SK-N-SH (cell line): ENCODE measurements at regions not wholly inside any gene's neighbourhood (a gene's known extent, or its start where the extent isn't known, plus 50 kb on each side); places are given as distances from the start of the nearest gene placed in this dataset.

Source experiments
- CTCF ChIA-PET: fragments of 300-600, 350-600 bp; formaldehyde crosslinking; extraction: SDS; loops from one replicate; lab custom pipeline; 2021; lab: Yijun Ruan, JAX
- POLR2A ChIA-PET: fragments of 350-600 bp; sonication (Branson Sonifier 250); formaldehyde crosslinking; extraction: SDS; loops from one replicate; lab custom pipeline; 2020; ENCODE audit warnings: antibody characterized with exemption, inconsistent platforms; lab: Yijun Ruan, JAX
- DNase-seq: peaks from one replicate; pipeline ENCODE4 v3.0.0; 2012
- H2AFZ ChIP-seq: fragments of 200-600 bp; sonication (generic); 2 replicates; pipeline ENCODE4 v1.8.1; 2016; ENCODE audit warnings: antibody characterized with exemption, mild to moderate bottlenecking, low read depth
- H3F3A ChIP-seq: fragments of 200-600 bp; sonication (generic); replicated peaks from 2 replicates; pipeline ENCODE3; 2016; ENCODE audit warnings: antibody characterized with exemption, mild to moderate bottlenecking; ENCODE audit not compliant: insufficient read depth
- H3K27ac ChIP-seq, 2 experiments: fragments of 200-500 bp in 1 of 2; fragments of 200-600 bp in 1 of 2; sonication (Bioruptor generic) in 1 of 2; sonication (generic), shearing (Covaris generic) in 1 of 2; 2 replicates each; pipeline versions ENCODE4 v1.5.1 to v1.6.1; 2014 to 2016; ENCODE audit warnings: low read depth in 2 of 2, inconsistent platforms in 1 of 2, low read length in 1 of 2, mild to moderate bottlenecking in 1 of 2, mixed read lengths in 1 of 2
- H3K27me3 ChIP-seq: fragments of 200-600 bp; sonication (generic), shearing (Covaris generic); 2 replicates; pipeline ENCODE4 v1.6.1; 2016; ENCODE audit warnings: mixed run types; ENCODE audit not compliant: insufficient read depth
- H3K36me3 ChIP-seq, 2 experiments: fragments of 200-500 bp in 1 of 2; fragments of 200-600 bp in 1 of 2; sonication (Bioruptor generic) in 1 of 2; sonication (generic) in 1 of 2; replicated peaks in 1 of 2; 2 replicates each; pipeline versions ENCODE3 to v1.5.1; 2014 to 2016; ENCODE audit warnings: low read length in 1 of 2, mild to moderate bottlenecking in 1 of 2; ENCODE audit not compliant: insufficient read depth in 2 of 2, control insufficient read depth in 1 of 2
- H3K4me1 ChIP-seq, 2 experiments: fragments of 200-500 bp in 1 of 2; fragments of 200-600 bp in 1 of 2; sonication (Bioruptor generic) in 1 of 2; sonication (generic), shearing (Covaris generic) in 1 of 2; 2 replicates each; pipeline versions ENCODE4 v1.5.1 to v1.6.1; 2014 to 2016; ENCODE audit warnings: low read depth in 1 of 2, low read length in 1 of 2, mixed run types in 1 of 2; ENCODE audit not compliant: insufficient read depth in 2 of 2, control insufficient read depth in 1 of 2
- H3K4me2 ChIP-seq: fragments of 200-600 bp; sonication (generic), shearing (Covaris generic); 2 replicates; pipeline ENCODE4 v1.6.1; 2017; ENCODE audit warnings: mixed run types
- H3K4me3 ChIP-seq, 2 experiments: fragments of 200-500 bp in 1 of 2; fragments of 200-600 bp in 1 of 2; sonication (Bioruptor generic) in 1 of 2; sonication (generic), shearing (Covaris generic) in 1 of 2; 2 replicates each; pipeline versions ENCODE4 v1.5.1 to v1.8.1; 2014 to 2016; ENCODE audit warnings: low read depth in 2 of 2, inconsistent platforms in 1 of 2, low read length in 1 of 2, mild to moderate bottlenecking in 1 of 2, mixed read lengths in 1 of 2, moderate library complexity in 1 of 2
- H3K79me2 ChIP-seq: fragments of 200-600 bp; sonication (generic); 2 replicates; pipeline ENCODE4 v1.8.1; 2017; ENCODE audit warnings: mild to moderate bottlenecking; ENCODE audit not compliant: insufficient read depth
- H3K9ac ChIP-seq: fragments of 200-600 bp; sonication (generic); 2 replicates; pipeline ENCODE4 v1.6.1; 2017; ENCODE audit warnings: mixed run types
- H3K9me2 ChIP-seq: fragments of 200-600 bp; sonication (generic); 2 replicates; pipeline ENCODE4 v1.6.1; 2017; ENCODE audit warnings: mixed run types
- H3K9me3 ChIP-seq: fragments of 200-600 bp; sonication (generic); 2 replicates; pipeline ENCODE4 v1.6.1; 2017; ENCODE audit warnings: mixed run types, mild to moderate bottlenecking, moderate library complexity
- H4K20me1 ChIP-seq: fragments of 200-600 bp; sonication (generic); 2 replicates; pipeline ENCODE4 v1.6.1; 2017; ENCODE audit warnings: mild to moderate bottlenecking, mixed run types; ENCODE audit not compliant: insufficient read depth
- ELF1 ChIP-seq: IDR thresholded peaks from 2 replicates; pipeline ENCODE4 v1.4.0; 2012
- EP300 ChIP-seq, 2 experiments: IDR thresholded peaks; 2 replicates each; pipeline versions ENCODE4 v1.4.0 to v1.6.1; 2012; ENCODE audit warnings: borderline replicate concordance in 1 of 2, low read depth in 1 of 2, low read length in 1 of 2
- FOSL2 ChIP-seq: IDR thresholded peaks from 2 replicates; pipeline ENCODE4 v1.4.0; 2012; ENCODE audit warnings: low read depth, mild to moderate bottlenecking, moderate library complexity, borderline replicate concordance
- FOXM1 ChIP-seq: IDR thresholded peaks from 2 replicates; pipeline ENCODE4 v1.4.0; 2012; ENCODE audit warnings: low read depth, mild to moderate bottlenecking
- GATA2 ChIP-seq: sonication (generic); formaldehyde crosslinking; IDR thresholded peaks from 2 replicates; pipeline ENCODE4 v1.5.0; 2020; ENCODE audit warnings: mild to moderate bottlenecking, missing genetic modification reagents
- JUND ChIP-seq: IDR thresholded peaks from 2 replicates; pipeline ENCODE4 v1.4.0; 2012
- NFIC ChIP-seq: IDR thresholded peaks from 2 replicates; pipeline ENCODE4 v1.4.0; 2012; ENCODE audit warnings: borderline replicate concordance
- PBX3 ChIP-seq: IDR thresholded peaks from 2 replicates; pipeline ENCODE4; 2012
- RAD21 ChIP-seq: IDR thresholded peaks from 2 replicates; pipeline ENCODE4 v1.6.1; 2012; ENCODE audit warnings: mild to moderate bottlenecking, low read length
- RCOR1 ChIP-seq: fragments of 150-350 bp; IDR thresholded peaks from 2 replicates; pipeline ENCODE4 v1.6.1; 2017; ENCODE audit warnings: antibody characterized with exemption, low read length
- REST ChIP-seq: IDR thresholded peaks from 2 replicates; pipeline ENCODE4 v1.6.1; 2012; ENCODE audit warnings: mild to moderate bottlenecking, low read depth, low read length, moderate library complexity
- RXRA ChIP-seq: IDR thresholded peaks from 2 replicates; pipeline ENCODE4 v1.4.0; 2012; ENCODE audit warnings: low read depth, mild to moderate bottlenecking, borderline replicate concordance
- TCF12 ChIP-seq: IDR thresholded peaks from 2 replicates; pipeline ENCODE4 v1.4.0; 2012
- TEAD4 ChIP-seq: IDR thresholded peaks from 2 replicates; pipeline ENCODE4 v1.4.0; 2012; ENCODE audit warnings: mild to moderate bottlenecking, borderline replicate concordance; ENCODE audit not compliant: insufficient read depth
- YY1 ChIP-seq: IDR thresholded peaks from 2 replicates; pipeline ENCODE4 v1.4.0; 2012; ENCODE audit warnings: low read depth, mild to moderate bottlenecking
- WGBS: methylation state at CpG from one replicate; pipeline ENCODE4 v1.1.6; 2017; ENCODE audit warnings: low lambda C conversion rate; 5-methylcytosine and 5-hydroxymethylcytosine counted together

GRCh38 chr2:220275454-220275853, 648.0 kb downstream of the SLC4A3 start:
- Histone ChIP-seq H3K79me2 (no peaks in the 10 kb centered on the region), H3K4me2 (no peak overlapping the region), H3K9me3 (no peaks in the 10 kb centered on the region), H3K9me2 (no peaks in the 10 kb centered on the region), H3F3A (peaks cover 36% of the 10 kb centered on the region), H3K4me1 (peaks cover 0 to 34% of the 10 kb centered on the region in 2 experiments; a peak in 3 of 4 replicates), H3K27me3 (no peaks in the 10 kb centered on the region), H2AFZ (no peak overlapping the region), H3K36me3 (no peaks in the 10 kb centered on the region)
- ChIA-PET POLR2A (no interaction called here), CTCF (no interaction called here)
- 93% methylated on average over 3 of the region's 3 CpGs for WGBS
- DNase-seq, result no peak
- TF ChIP-seq REST, result no peak
- 0 out of 2 replicates have a peak, but pooled peaks have one; percentile 24 for TF ChIP-seq JUND
- peak; percentile 17; the same call in 1 of the 2 replicates for TF ChIP-seq FOSL2
- TF ChIP-seq, all 33 proteins: peak for 2
- Histone ChIP-seq H4K20me1 (no peaks in the 10 kb centered on the region), H3K4me3 (no peak overlapping the region), H3K27ac (no peak overlapping the region), H3K9ac (no peak overlapping the region)

- Histone ChIP-seq H3K4me3 (no peak overlapping the region), H3K9ac (peak overlapping the region; percentile 37; the same call in 1 of the 2 replicates), H3K9me3 (no peaks in the 10 kb centered on the region), H4K20me1 (no peaks in the 10 kb centered on the region), H2AFZ (peak overlapping the region; percentile 70; the same call in 1 of the 2 replicates), H3K27ac (peak overlapping the region in 1 of 2 experiments; percentile 76; a peak in 3 of 4 replicates), H3K9me2 (no peaks in the 10 kb centered on the region), H3K4me1 (peaks cover 0 to 44% of the 10 kb centered on the region in 2 experiments; a peak in 3 of 4 replicates), H3K79me2 (no peaks in the 10 kb centered on the region), H3K36me3 (no peaks in the 10 kb centered on the region), H3K4me2 (no peak overlapping the region), H3F3A (peaks cover 36% of the 10 kb centered on the region), H3K27me3 (no peaks in the 10 kb centered on the region)
- no peak for DNase-seq
- no peak for TF ChIP-seq RCOR1
- TF ChIP-seq RAD21, result no peak
- peak; percentile 26; the same call in 1 of the 2 replicates for TF ChIP-seq JUND
- peak; percentile 52; the same call in 1 of the 2 replicates for TF ChIP-seq NFIC
- TF ChIP-seq RXRA, result no peak
- no peak for TF ChIP-seq FOXM1
- no peak for TF ChIP-seq YY1
- TF ChIP-seq PBX3, result peak; percentile 26; the same call in 1 of the 2 replicates
- no peak for TF ChIP-seq EP300 (IDR thresholded peaks at IDR 0.05; ENCODE audit: borderline replicate concordance in 1 of 2, low read depth in 1 of 2, low read length in 1 of 2)
- 0 out of 2 replicates have a peak, but pooled peaks have one; percentile 35 for TF ChIP-seq TCF12
- TF ChIP-seq ELF1, result no peak
- TF ChIP-seq GATA2 (CRISPR knock-in tag), result no peak
- no peak for TF ChIP-seq REST
- peak; percentile 10; the same call in 1 of the 2 replicates for TF ChIP-seq FOSL2
- TF ChIP-seq TEAD4, result no peak
- ChIA-PET POLR2A (no interaction called here), CTCF (no interaction called here)
- 52% methylated on average over 2 of the region's 2 CpGs for WGBS
Observed at GRCh38 chr2:220276741-220277444, 649.5 kb downstream of the SLC4A3 start.
